Activated CD4-positive, alpha-beta T cell treated with anti-CD3 and anti-CD28 coated beads for 24 hours (primary cell): ENCODE measurements at regions not wholly inside any gene's neighbourhood (a gene's known extent, or its start where the extent isn't known, plus 50 kb on each side); places are given as distances from the start of the nearest gene placed in this dataset.

Source experiments
- DNase-seq, 2 donors: peaks; one replicate each; pipeline ENCODE4 v3.0.0-alpha.2; 2020; ENCODE audit warnings: low read depth in 2 of 2

- DNase-seq = no peak
Measured at GRCh38 chr5:96072138-96072790, 110.6 kb upstream of the ELL2 start.

GRCh38 chr5:96070622-96071225 lies 109.1 kb upstream of the ELL2 start:
- DNase-seq = no peak

GRCh38 chr5:96067894-96068614 lies 106.4 kb upstream of the ELL2 start:
- DNase-seq = no peak

- no peak for DNase-seq
Measured at GRCh38 chr5:96067251-96067650, 105.6 kb upstream of the ELL2 start.

- DNase-seq = no peak
Measured at GRCh38 chr5:96066386-96066719, 104.7 kb upstream of the ELL2 start.

GRCh38 chr5:96065685-96066385 lies 104.2 kb upstream of the ELL2 start:
- DNase-seq = no peak

GRCh38 chr5:96064877-96065276 lies 103.2 kb upstream of the ELL2 start:
- no peak for DNase-seq

- DNase-seq = no peak
Measured at GRCh38 chr5:96062836-96063235, 101.2 kb upstream of the ELL2 start.

GRCh38 chr5:96058084-96058483 lies 96.4 kb upstream of the ELL2 start:
- no peak for DNase-seq

- DNase-seq = no peak
Measured at GRCh38 chr5:96054311-96055030, 92.8 kb upstream of the ELL2 start.

- no peak for DNase-seq
Measured at GRCh38 chr5:96053063-96053735, 91.5 kb upstream of the ELL2 start.

- DNase-seq = no peak
Measured at GRCh38 chr5:96052374-96052773, 90.7 kb upstream of the ELL2 start.

GRCh38 chr5:96051401-96051830 lies 89.8 kb upstream of the ELL2 start:
- no peak for DNase-seq

GRCh38 chr5:96050273-96050880 lies 88.7 kb upstream of the ELL2 start:
- no peak for DNase-seq

- DNase-seq = no peak
Measured at GRCh38 chr5:96049398-96050272, 88.0 kb upstream of the ELL2 start.

GRCh38 chr5:96048763-96049162 lies 87.1 kb upstream of the ELL2 start:
- DNase-seq = no peak

GRCh38 chr5:96045888-96046287 lies 84.2 kb upstream of the ELL2 start:
- DNase-seq = no peak

GRCh38 chr5:96043446-96043845 lies 81.8 kb upstream of the ELL2 start:
- DNase-seq = no peak

GRCh38 chr5:96037128-96037527 lies 75.5 kb upstream of the ELL2 start:
- DNase-seq = no peak

- no peak for DNase-seq
Measured at GRCh38 chr5:96036301-96036700, 74.7 kb upstream of the ELL2 start.
